Activated naive CD4-positive, alpha-beta T cell treated with Interleukin-2 at 50 U/mL for 16 hours (primary cell): ENCODE measurements at regions not wholly inside any gene's neighbourhood (a gene's known extent, or its start where the extent isn't known, plus 50 kb on each side); places are given as distances from the start of the nearest gene placed in this dataset.
A peak's percentile ranks its signal among the peaks of the same experiment; 100 is the strongest.

Experiments
- DNase-seq: peaks from one replicate; pipeline ENCODE4 v3.0.0-alpha.2; 2020

DNA sequence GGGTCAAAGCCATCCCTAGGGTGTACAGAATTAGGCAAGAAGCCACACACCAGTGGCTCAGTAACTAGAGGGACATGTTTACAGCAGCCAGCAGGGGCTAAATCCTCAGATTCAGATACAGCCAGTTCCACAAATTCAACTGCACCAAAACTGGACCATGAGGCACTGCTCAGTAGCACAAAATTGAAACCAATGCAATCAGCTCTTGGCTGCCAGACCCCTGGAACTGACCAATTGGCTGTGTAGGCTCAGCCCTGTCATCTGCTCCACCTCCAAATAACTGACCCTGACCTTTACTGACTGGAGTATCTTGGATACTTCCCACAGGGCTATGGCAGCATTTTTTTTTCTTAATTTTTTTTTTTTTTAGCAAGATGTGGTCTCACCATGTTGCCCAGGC is 226.5 kb downstream of the FOXO1 start:
- no peak for DNase-seq

DNA sequence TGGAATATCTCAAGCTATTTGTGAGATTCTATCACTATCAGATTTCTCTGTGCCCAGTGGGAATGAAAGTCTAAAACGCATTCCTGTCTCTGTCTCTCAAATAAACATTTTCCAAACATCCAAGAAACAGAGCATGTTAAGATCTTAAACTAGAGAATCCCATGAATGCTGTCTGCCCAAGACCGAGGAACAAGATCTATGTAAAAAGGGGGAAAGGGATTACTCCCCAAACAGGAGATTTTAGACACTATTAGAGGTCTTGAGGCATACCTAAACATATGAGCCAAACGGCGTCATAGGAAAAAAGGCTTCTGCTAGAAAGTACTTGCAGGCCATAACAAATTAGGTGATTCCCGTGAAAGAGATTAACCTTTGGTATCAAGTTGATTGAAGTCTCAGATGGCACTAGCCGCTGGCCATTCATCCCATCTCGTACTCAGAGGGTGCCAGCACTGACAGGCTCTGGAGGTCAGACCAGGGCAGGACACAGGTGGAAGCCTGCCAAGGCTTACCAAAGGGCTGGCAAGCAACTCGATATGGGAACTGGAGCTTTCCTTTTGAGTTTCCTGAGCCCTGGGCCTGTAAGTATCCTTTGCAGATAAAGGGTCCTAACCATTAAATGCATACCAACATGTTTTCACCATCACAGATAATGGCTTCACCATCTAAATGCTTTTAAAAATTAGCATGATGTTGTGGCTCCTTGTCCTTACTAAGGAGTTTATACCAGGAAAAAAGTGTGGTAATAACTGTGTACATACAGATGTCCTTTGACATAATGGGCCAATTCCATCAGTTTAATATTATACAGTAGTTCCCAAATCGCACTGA is 225.2 kb downstream of the FOXO1 start:
- DNase-seq = no peak

DNA sequence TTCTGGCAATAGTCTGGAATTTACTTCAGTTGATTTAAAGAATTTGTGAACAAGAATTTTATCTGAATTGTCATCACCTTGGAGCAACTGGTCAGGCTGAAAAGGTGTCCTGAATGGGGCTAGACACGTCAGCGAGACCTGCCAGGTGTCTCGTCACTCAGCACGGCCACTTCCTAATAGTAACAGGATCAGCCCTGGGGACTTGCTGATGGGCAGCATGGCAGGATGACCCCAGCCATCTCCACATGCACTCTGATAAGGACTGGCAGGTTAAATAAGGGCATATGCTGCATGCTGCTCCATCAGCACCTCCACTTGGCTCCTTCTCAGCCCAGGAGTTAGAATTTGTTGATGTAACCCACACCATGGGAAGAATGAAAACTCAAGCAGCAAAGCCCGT is 224.2 kb downstream of the FOXO1 start:
- DNase-seq = no peak

DNA sequence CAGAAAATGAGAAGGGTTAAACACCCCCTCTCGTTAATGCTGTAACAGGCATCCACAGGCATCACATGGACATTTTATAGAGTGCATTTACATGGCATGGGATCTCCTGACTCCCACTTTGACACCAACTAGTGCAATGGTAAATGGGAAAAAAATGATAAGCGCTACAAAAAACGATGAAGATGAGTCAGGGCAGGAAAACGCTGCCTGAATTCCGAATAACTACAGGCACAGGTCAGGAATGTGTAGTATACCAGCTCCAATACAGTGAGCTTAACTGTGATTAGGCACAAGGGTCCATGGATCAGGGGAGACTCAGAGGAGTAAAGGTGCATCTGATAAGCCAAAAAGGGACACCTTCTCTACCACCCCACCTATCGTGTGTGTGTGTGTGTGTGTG is 223.6 kb downstream of the FOXO1 start:
- DNase-seq = no peak

DNA sequence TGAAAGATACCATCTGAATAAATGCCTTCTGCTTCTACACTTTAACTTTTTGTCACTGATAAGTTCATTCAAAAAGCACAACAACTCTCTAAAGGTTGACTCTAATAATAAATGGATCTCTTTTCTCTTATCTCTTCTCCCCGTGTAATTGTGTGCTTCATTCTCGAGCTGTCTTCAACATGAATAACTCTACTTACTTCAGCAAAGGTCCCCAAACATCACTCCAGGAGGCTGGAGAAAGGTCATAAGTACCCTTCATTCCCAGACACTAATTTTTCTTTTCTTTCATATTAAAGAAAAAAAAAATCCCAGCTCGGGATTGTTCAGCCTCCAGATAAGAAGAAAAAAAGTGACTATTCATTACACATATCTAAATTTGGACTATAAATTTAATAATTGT is 222.2 kb downstream of the FOXO1 start:
- no peak for DNase-seq

DNA sequence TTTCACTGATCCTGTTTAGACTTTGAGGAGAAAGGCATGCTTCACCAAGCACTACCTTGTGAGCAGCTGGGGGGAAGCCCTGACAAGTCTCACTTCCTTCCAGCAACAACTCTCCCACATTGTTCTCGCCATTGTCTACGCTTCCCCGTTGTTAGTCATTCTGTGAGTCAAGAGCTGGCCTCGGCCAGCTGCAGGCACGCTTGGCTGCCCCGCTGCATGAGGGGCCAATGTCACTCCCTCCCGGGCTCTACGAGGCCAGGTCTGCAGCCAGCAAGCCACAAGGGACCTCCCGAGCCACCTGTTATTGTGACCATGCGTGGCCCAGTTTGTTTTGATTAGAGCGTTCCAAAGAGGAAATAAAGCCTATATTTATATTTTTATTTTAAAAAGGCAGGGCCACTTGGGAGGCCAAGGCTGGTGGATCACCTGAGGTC is 220.9 kb downstream of the FOXO1 start:
- DNase-seq = peak; percentile 6

DNA sequence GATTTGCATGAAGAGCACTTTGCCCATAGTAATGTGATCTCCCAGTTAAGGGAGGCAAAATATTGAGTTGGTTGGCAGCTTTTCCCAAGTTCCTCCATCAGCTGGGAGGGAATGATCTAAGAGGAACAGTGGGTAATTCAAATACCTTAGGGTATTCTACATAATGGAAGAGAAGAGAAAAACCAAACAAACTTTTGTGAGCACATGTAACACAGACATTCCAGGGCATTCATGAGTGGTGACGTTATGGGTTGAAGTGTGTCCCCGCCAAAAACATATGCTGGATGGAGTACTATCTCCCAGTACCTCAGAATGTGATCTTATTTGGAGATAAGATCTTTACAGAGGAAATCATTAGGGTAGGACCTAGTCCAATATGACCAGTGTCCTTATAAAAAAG is 220.1 kb downstream of the FOXO1 start:
- DNase-seq = no peak

DNA sequence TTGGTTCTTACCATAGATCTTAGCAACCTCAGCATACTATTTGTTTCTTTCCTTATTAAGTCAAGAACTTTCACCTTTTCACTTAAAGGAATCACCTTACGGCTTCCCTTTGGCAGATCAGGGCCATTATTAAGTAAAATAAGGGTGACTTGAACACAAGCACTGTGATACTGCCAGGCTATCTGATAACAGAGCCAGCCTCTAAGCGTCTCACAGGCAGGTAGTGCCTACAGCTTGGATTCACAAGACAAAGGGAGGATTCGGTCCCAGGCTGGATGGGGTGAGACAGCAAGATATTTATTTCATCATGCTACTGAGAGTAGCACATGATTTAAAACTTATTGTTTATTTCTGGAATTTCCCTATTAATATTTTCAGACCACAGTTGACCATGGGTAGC is 218.6 kb downstream of the FOXO1 start:
- no peak for DNase-seq

DNA sequence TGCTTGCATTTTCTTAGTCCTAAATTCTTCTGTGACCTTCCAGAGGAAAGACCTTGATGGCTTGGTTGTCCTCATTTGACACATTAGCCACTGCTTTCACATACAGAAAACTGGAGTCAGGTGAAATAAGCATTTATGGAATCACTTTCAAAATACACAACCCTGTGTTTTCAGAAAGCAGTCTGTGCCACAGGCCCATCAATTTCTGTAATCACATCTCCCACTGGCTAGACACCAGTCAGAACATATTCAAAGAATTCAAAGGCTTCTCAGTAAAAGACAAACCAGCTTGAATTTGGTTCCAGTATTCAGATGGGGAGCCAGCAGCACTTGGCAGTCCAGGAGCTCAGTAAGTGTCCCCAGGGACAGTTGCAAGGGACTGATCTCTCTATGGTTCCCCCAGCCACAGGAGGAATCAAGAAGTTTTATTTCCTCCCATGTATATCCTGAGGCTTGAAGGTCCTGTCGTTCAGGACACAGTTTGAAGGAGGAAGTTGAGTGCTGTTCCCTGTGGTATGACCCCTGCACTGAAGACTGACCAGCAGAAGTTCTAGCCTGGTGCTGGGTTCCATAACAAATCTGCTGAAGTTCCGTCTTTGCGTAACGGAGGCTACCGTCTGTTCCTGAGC is 214.3 kb downstream of the FOXO1 start:
- no peak for DNase-seq

DNA sequence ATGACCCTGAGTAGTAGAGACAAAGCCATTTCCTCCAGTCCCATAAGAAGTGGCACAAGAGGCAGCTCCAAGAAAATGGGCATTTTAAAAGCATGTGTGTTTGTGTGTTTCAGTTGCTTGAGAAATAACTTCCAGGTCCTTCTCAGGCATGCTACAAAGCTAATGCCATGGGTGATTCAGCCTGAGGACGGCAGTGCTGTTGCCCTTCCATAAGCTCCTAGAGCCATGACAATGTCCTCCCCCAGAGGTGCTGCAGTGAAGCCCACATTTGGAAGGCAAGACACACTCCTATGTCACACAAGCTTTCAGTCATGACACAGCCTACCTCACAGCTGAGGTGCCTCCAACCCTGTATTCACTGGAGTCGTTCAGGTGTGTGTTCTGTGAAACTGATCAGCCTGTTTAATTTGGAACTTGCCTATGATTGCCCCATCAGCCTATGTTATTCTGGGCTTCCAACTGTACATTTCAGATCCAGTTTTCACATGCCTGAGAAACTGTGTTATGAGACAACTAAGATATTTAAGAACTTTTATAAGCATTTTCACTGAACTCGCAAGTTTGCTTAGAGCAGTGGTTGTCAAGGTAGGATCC is 213.6 kb downstream of the FOXO1 start:
- no peak for DNase-seq

DNA sequence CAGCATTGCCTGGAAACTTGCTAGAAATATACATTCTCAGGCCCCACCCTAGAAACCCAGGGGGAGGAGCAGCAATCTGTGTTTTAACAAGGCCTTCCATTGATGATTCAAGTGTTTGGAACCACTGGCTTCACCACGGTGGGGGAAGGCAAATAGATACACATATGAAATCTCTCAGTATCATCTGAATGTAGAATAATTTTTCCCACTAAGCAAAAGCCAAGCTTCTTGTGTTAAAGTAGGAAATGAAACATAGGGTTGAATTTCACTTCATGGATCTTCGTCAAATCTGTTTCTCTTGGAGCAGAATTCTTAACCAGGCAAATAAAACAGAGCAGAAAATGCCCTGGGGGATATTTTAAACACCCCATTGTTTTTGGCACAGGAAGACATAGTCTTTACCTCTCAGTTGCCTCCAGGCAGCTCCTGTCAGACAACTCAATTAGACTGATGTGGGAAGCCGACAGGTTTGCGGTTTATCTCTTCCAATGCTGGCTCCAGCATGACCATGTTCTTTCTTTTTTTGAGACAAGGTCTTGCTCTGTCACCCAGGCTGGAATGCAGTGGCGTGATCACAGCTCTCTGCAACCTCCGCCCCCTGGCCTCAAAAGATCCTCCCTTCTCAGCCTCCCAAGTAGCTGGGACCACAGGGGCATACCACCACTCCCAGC is 213.0 kb downstream of the FOXO1 start:
- DNase-seq = no peak

DNA sequence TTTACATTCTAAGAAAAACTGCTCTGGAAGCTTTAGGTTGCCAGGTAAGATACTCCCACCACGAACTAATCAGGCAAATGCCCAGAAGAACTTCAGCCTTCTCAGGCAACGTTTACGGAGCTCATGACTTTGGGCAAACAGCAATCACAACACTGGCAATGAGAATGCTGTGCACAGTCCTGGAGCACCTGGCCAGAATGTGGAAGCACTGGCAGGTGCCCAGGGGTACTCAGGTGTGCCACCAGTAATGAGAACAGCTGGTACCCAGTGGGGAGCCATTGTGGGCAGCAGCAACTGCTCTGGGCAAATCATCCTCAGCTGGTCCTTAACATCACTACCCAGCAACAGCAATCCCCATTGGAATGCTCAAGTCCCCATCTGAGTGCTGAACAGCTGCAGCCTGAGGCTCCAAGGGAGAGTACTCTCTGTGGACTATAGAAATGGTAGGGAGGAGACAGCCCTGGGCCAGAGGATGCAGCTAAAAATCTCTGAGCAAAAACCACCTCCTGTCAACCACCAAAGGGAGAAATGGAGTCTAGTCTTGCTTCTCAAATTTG is 210.0 kb downstream of the FOXO1 start:
- no peak for DNase-seq

DNA sequence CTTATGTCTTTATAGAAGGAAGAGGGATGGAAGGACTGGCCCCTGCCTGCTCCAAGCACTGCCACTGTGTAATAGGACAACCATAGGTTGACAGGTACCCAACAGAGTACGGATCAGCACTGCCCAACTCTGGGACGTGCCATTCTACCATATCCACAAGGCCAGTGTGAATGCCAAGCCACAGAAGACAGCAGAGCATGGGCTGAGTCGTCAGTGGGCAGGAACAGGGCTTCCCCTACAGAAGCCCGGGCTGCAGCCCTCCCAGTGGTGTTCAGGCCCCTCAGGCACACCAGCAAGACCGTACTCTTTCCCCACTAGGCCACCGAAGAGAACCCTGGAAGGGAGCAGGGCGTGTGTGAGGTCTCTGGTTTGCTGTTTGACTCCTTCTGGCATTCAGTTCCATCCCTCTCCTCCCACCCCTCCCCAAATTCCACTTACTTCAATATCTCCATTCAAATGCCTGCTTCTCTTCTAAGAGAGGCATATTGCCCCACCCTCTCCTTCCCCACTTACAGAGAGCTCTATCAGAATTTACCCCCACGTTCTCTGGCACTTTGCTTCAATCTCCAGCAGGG is 209.4 kb downstream of the FOXO1 start:
- no peak for DNase-seq

DNA sequence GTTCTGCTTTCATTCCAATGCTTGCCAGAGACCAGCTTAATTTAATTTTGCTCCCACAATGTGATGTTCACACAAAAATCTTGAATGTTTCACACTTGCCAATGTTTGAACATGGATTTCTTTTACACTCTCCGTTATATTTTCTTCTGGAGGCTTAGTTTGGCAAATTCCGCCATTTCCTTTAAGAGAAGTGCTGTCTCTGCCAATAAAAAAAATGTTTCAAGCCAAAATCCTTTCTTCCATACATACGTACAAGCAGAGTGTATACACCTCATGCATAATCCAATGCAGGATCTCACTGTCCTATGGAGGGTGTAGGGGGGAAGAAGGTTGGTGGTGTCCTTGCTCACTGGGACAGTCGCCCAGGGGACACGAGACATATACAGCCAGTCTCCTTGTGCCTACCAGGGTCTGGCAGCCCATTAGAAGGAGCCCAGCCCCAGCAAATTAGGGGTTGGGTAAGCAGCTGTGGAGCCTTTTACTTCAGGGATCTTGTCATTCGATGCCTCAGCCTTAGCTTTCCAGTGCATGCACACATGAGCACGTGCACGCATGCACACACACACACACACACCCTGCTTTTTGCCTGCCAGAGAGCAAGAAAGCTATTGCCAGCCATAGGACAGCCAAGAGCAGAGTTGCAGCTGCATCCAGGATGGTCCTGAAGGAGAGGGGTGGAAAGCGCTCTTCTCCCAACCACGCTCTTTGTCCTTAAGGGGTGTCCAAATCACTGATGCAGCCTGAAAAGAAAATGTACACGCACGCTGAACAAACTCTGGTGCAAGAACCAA is 208.3 kb downstream of the FOXO1 start:
- no peak for DNase-seq

DNA sequence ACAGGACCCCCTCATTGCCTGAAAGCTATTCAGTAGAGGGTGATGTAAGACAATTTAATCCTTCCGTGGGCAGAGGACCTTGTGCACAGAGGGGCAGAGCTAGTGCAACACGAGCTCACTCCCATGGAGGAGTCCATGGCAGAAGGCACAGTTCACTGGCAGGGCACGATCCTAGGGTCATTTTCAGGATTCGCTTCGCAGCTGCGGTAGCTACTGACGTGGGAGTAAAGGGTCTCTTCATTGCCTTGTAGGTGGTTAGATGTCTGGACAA is 207.8 kb downstream of the FOXO1 start:
- no peak for DNase-seq

DNA sequence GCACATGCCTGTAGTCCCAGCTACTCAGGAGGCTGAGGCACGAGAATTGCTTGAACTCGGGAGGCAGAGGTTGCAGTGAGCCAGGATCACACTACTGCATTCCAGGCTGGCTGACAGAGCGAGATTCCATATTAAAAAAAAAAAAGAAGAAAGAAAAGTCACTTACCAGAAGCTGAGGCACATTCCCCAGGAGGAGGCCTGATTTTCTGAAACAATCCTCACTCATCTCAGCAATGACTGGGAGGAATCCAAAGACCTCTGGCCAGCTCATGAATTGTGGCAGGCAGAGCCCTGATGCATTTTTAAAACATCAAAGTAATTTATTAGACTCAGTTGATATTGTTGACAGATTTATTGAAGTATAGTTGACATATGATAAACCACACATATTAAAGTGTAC is 206.3 kb downstream of the FOXO1 start:
- DNase-seq = no peak

DNA sequence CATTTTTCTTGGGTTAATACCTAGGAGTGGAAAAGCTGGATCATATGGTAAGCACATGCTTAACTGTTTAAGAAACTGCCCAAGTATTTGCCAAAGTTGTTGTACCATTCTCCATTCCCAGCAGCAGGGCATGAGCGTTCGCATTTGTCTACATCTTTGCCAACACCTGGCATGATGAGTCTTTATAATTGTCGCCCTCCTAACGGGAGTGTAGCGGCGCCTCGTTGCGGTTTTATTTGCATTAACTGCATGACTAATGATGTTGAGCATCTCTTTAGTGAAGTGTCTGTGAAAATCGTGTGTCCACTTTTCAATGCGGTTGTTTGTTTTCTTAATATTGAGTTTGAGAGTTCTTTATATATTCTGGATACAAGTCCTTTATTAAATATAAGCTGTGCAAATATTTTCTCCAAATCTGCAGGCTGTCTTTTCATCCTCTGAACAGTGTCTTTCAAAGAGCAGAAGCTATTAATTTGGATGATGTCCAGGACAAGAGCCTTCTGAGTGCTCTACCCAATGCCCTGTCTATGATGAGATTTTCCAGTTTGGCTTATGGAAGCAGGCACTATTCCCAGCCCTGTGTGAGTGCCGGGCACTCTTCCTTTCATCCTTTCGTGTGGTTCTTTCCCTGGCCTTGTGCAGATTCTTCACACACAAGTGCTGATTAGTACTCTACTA is 202.0 kb downstream of the FOXO1 start:
- DNase-seq = no peak

DNA sequence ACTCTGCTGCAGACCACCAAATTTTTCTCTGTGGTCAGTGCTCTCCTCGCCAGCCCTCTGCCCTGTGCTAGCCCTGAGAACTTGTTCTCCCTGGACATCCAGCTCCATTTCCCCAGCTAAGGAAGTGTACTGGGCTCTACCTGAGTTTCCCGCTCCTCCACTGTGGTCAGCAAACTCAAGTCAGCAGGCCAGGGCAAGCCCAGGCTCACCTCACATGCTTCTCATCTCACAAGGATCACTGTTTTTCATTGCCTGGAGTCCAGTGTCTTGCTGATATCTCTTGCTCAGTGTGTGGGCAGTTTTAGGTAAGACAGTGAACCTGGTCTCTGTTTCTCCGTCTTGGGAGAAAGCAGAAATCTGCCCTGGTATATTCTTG is 201.4 kb downstream of the FOXO1 start:
- no peak for DNase-seq

DNA sequence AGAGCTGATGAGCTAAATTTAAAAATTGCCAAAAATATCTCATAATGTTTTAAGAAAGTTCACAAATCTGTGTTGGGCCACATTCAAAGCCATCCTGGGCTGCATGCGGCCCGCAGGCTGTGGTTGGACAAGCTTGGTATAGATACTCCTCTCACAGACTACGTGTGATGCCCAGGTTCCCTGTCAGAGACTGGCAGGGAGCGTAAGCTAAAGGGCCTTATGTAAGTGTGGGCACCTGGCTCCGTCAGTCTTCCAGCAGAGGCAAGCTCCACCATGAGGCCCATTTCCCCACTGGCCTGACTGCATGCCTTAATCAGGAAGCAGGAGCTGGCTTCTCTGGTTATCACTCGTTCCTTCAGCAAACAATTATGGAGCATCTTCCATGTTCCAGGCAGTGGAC is 200.2 kb downstream of the FOXO1 start:
- DNase-seq = no peak

DNA sequence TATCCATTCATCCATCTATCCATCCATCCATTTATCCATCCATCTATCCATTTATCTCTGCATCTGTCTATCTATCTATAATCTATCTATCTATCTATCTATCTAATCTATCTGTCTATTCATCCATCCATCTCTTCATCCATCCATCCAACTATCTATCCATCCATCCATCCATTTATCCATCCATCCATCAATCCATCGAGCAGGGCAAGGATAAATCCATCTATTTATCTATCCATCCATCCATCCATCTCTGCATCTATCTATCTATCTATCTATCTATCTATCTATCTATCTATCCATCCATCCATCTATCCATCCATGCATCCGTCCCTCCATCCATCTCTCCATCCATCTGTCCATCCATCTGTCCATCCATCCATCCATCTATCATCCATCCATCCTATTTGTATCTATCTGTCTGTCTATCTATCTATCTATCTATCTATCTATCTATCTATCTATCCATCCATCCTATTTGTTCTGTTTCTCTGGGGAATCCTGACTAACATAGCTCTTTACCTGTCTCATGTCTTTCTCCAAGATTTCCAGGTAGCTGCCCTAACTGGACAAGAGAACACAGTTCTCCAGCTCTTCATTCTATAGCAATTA is 198.1 kb downstream of the FOXO1 start:
- DNase-seq = no peak

DNA sequence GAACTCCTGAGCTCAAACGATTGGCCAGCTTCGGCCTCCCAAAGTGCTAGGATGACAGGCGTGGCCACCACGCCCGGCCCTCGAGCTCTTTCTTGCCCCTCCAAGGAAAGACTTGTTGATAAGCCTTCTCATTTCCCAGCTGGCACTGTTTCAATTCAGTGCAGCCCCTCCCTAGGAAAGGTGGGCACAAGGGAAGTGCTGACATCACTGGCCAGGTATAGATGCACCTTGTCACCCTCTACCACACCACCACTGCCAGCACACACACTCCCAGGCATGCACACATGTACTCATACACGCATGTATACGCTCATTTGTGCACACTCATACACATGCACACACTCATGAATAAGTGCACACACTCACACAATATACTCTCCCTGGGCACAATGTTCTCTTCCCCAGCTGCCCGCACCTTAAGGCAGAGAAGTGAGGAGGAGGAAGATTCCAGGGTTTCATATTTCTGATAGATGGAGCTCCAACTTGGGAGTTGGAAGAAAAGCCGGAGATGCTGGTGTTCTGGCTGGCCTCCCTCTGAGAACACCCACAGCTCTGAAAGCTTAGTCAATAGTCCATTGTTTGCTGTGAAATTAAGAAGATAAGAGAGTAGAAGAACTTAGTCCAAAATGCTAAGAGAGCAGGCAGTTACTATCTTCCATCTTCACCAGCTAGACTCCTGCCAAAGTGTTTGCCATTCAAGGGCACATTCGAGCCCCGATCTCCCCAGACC is 196.7 kb downstream of the FOXO1 start:
- DNase-seq = no peak
